AG04450 (cell line): ENCODE measurements at regions not wholly inside any gene's neighbourhood (a gene's known extent, or its start where the extent isn't known, plus 50 kb on each side); places are given as distances from the start of the nearest gene placed in this dataset.

Experiments used
- CTCF ChIA-PET: fragments of 300-600, 350-600 bp; formaldehyde crosslinking; extraction: SDS; loops from one replicate; lab custom pipeline; 2022; ENCODE audit warnings: antibody characterized with exemption, inconsistent platforms; lab: Charles Lee
- POLR2A ChIA-PET: fragments of 350-600 bp; formaldehyde crosslinking; extraction: SDS; loops from one replicate; lab custom pipeline; 2021; ENCODE audit warnings: antibody characterized with exemption, inconsistent platforms; lab: Yijun Ruan, JAX
- DNase-seq: peaks from one replicate; pipeline ENCODE4 v3.0.0-alpha.2; 2011; ENCODE audit warnings: low read depth, low spot score
- H3K27ac ChIP-seq: one replicate; pipeline ENCODE4 v1.5.1; 2012; ENCODE audit warnings: low read depth, low read length, control low read depth
- H3K27me3 ChIP-seq: one replicate; pipeline ENCODE4 v1.6.0; 2012; ENCODE audit warnings: low read length; ENCODE audit not compliant: control insufficient read depth, insufficient read depth
- H3K4me3 ChIP-seq: 2 replicates; pipeline ENCODE4 v1.5.1; 2011; ENCODE audit warnings: mild to moderate bottlenecking, low read depth, low read length, control low read depth
- H3K9me3 ChIP-seq: 2 replicates; pipeline ENCODE4 v1.5.1; 2012; ENCODE audit warnings: low read length; ENCODE audit not compliant: control insufficient read depth, insufficient read depth
- CTCF ChIP-seq: IDR thresholded peaks from 2 replicates; pipeline ENCODE4 v1.5.1; 2011; ENCODE audit warnings: low read depth, low read length, control low read depth, inconsistent platforms

- CTCF ChIA-PET: interaction anchor here (0.6 to 2.5 kb wide), 11 partner anchors 8 to 184 kb away, joined by 3 to 9 read pairs (median 3); partner anchors contain the start of gene FOXD1
- POLR2A ChIA-PET: interaction anchor here (0.9 to 2.4 kb wide), 13 partner anchors 9 to 139 kb away, joined by 3 to 16 read pairs (median 4); partner anchors contain the start of gene FOXD1
- Histone ChIP-seq H3K9me3 (no peaks in the 10 kb centered on the region), H3K27me3 (no peaks in the 10 kb centered on the region), H3K4me3 (no peak overlapping the region), H3K27ac (peak overlapping the region; percentile 81)
- peak; percentile 89 for DNase-seq
- peak; percentile 71 for TF ChIP-seq CTCF
Observed at GRCh38 chr5:73312146-73312871, 136.3 kb downstream of the FOXD1 start.

- peak overlapping the region; percentile 81 for H3K27ac ChIP-seq
- H3K27me3 ChIP-seq: no peaks in the 10 kb centered on the region
- peak overlapping the region; percentile 31 for H3K4me3 ChIP-seq
- ChIA-PET CTCF (interaction anchor here (0.7 to 2.5 kb wide), 8 partner anchors 13 to 185 kb away, joined by 3 to 9 read pairs (median 4); no protein-coding TSS in a partner anchor), POLR2A (interaction anchor here (0.6 to 2.4 kb wide), 11 partner anchors 9 to 140 kb away, joined by 3 to 16 read pairs (median 4); partner anchors contain the start of gene FOXD1)
- DNase-seq: peak; percentile 66
- H3K9me3 ChIP-seq: no peaks in the 10 kb centered on the region
- TF ChIP-seq CTCF: no peak
Observed at GRCh38 chr5:73311291-73312110, 137.1 kb downstream of the FOXD1 start.

- no peak for DNase-seq
- ChIA-PET CTCF (interaction anchor here (0.9 to 1.6 kb wide), 2 partner anchors 9 to 92 kb away, joined by 4 to 7 read pairs; no protein-coding TSS in a partner anchor), POLR2A (no interaction called here)
Observed at GRCh38 chr5:73307645-73308355, 134.8 kb downstream of the TMEM174 start.

GRCh38 chr5:73306741-73307275 lies 133.8 kb downstream of the TMEM174 start:
- POLR2A ChIA-PET: no interaction called here

More at GRCh38 chr5:73307645-73308355, 134.8 kb downstream of the TMEM174 start:
- no peak overlapping the region for H3K27ac ChIP-seq
- peaks cover 4% of the 10 kb centered on the region for H3K27me3 ChIP-seq
- no peak overlapping the region for H3K4me3 ChIP-seq
- peaks cover 11% of the 10 kb centered on the region; the same call in 1 of the 2 replicates for H3K9me3 ChIP-seq
- TF ChIP-seq CTCF: no peak

More at GRCh38 chr5:73306741-73307275, 133.8 kb downstream of the TMEM174 start:
- CTCF ChIA-PET: no interaction called here
- Histone ChIP-seq H3K9me3 (peaks cover 11% of the 10 kb centered on the region; the same call in 1 of the 2 replicates), H3K4me3 (no peak overlapping the region), H3K27me3 (peaks cover 4% of the 10 kb centered on the region), H3K27ac (no peak overlapping the region)
- no peak for TF ChIP-seq CTCF
- DNase-seq: no peak
